Left ventricle myocardium inferior (tissue), 1 donor: ENCODE measurements at regions not wholly inside any gene's neighbourhood (a gene's known extent, or its start where the extent isn't known, plus 50 kb on each side); places are given as distances from the start of the nearest gene placed in this dataset.
"Not testable (repeated sequence)": the region's sequence is repeated elsewhere in the genome, so short reads cannot be mapped to it uniquely, and the experiment has no call there.

Experiments used
- DNase-seq: peaks from one replicate; pipeline ENCODE4 v3.0.0-alpha.2; 2020
- H3K27ac ChIP-seq: fragments of 200-600 bp; replicated peaks from 2 replicates; pipeline ENCODE4 v1.8.0; 2021
- H3K27me3 ChIP-seq: fragments of 200-600 bp; 2 replicates; pipeline ENCODE4 v1.8.0; 2021; ENCODE audit warnings: low read depth
- H3K36me3 ChIP-seq: fragments of 200-600 bp; 2 replicates; pipeline ENCODE4 v1.8.0; 2021
- H3K4me1 ChIP-seq: fragments of 200-600 bp; 2 replicates; pipeline ENCODE4 v1.8.0; 2021
- H3K4me3 ChIP-seq: fragments of 200-600 bp; 2 replicates; pipeline ENCODE4 v1.8.0; 2021; ENCODE audit warnings: mild to moderate bottlenecking, moderate library complexity
- H3K9me3 ChIP-seq: fragments of 200-600 bp; replicated peaks from 2 replicates; pipeline ENCODE4 v1.8.0; 2021
- intact Hi-C: fragments of 100-400 bp; cut with micrococcal nuclease; formaldehyde crosslinking; loops from one replicate; pipeline ENCODE4 v1.11.0; 2022
- TF ChIP-seq, protein P1 (sequence below): fragments of 200-600 bp; IDR thresholded peaks from 2 replicates; pipeline ENCODE4 v1.8.0; 2021; ENCODE audit warnings: antibody characterized with exemption, mild to moderate bottlenecking, borderline replicate concordance
- donor health status: DM: no; HTN: yes; CAD: no; lungs with severe emphysema.

DNA sequence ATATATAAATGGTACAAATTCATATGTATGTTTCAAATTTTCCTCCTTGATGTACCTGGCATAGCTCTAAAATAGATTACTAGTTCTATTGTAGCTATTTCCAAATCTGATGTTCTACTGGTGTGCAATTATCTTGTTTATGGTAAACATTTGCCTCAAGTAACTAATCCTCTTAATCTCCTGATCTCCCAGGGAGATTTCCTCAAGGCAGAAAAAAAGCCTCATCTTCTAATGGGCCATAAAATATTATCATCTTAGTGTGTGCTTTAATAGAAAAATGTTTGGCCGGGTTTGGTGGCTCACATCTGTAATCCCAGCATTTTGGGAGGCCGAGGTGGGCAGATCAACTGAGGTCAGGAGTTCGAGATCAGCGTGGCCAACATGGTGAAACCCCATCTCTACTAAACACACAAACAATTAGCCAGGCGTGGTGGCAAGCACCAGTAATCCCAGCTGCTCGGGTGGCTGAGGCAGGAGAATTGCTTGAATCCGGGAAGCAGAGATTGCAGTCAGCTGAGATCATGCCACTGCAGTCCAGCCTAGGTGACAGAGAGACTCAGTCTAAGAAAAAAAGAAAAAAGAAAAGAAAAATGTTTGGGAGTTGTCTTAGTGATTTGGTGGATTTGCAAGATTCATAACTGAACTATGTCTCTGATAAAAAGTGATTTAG lies 498.9 kb upstream of the SLITRK5 start:
- intact Hi-C loops: no loop called here
- DNase-seq: no peak
- H3K4me3 ChIP-seq: no peak overlapping the region

GRCh38 chr13:87185138-87185537 lies 486.0 kb upstream of the SLITRK5 start:
- H3K4me1 ChIP-seq, H3K27ac ChIP-seq, intact Hi-C loops, H3K4me3 ChIP-seq, DNase-seq, H3K36me3 ChIP-seq, H3K27me3 ChIP-seq, H3K9me3 ChIP-seq: not testable (repeated sequence)

More for the DNA sequence above, 498.9 kb upstream of the SLITRK5 start:
- H3K36me3 ChIP-seq: no peaks in the 10 kb centered on the region
- H3K27ac ChIP-seq: no peak overlapping the region
- H3K9me3 ChIP-seq: peaks cover 2% of the 10 kb centered on the region
- no peaks in the 10 kb centered on the region for H3K4me1 ChIP-seq
- TF ChIP-seq, protein P1, sequence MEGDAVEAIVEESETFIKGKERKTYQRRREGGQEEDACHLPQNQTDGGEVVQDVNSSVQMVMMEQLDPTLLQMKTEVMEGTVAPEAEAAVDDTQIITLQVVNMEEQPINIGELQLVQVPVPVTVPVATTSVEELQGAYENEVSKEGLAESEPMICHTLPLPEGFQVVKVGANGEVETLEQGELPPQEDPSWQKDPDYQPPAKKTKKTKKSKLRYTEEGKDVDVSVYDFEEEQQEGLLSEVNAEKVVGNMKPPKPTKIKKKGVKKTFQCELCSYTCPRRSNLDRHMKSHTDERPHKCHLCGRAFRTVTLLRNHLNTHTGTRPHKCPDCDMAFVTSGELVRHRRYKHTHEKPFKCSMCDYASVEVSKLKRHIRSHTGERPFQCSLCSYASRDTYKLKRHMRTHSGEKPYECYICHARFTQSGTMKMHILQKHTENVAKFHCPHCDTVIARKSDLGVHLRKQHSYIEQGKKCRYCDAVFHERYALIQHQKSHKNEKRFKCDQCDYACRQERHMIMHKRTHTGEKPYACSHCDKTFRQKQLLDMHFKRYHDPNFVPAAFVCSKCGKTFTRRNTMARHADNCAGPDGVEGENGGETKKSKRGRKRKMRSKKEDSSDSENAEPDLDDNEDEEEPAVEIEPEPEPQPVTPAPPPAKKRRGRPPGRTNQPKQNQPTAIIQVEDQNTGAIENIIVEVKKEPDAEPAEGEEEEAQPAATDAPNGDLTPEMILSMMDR: no peak
- no peaks in the 10 kb centered on the region for H3K27me3 ChIP-seq

DNA sequence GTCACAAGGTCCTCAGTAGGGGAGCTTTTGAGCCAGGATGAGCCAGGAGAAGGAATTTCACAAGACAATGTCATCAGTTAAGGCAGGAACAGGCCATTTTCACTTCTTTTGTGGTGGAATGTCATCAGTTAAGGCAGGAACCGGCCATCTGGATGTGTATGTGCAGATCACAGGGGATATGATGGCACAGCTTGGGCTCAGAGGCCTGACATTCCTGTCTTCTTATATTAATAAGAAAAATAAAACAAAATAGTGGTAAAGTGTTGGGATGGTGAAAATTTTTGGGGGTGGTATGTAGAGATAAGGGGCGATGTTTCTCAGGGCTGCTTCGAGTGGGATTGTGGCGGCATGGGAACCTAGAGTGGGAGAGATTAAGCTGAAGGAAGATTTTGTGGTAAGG lies 484.5 kb upstream of the SLITRK5 start:
- H3K9me3 ChIP-seq, H3K4me3 ChIP-seq, H3K27me3 ChIP-seq, H3K4me1 ChIP-seq, H3K27ac ChIP-seq, H3K36me3 ChIP-seq, intact Hi-C loops, DNase-seq: not testable (repeated sequence)

DNA sequence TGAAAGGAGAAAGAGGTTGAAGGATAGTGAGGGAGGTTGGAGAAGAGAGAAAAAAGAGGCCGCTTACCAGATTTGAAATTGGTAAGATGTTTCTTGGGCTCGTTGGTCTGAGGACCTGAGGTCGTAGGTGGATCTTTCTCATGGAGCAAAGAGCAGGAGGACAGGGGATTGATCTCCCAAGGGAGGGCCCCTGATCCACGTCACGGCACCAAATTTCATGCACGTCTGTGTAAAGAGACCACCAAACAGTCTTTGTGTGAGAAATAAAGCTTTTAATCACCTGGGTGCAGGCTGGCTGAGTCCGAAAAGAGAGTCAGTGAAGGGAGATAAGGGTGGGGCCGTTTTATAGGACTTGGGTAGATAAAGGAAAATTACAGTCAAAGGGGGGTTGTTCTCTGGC lies 479.7 kb upstream of the SLITRK5 start:
- H3K4me1 ChIP-seq, H3K36me3 ChIP-seq, H3K27me3 ChIP-seq, DNase-seq, H3K4me3 ChIP-seq, H3K9me3 ChIP-seq, H3K27ac ChIP-seq, intact Hi-C loops: not testable (repeated sequence)

DNA sequence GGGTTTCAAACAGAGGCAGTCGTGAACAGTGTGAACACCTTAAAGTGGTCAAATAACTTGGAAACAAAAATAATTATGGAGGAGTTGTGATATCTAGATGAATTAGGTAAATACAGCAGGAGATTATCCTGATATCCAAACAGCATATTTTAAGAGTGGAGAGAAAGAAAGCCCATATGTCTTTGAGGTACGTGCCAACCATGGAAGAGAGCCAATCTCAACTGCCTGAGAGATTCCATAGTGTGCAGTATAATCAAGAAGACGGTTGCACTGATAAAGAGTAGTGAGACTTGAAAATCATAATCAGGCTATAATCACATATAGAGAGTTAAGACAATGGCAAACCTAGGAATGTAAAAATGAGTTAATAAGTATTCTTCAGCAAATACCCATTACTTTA lies 472.8 kb upstream of the SLITRK5 start:
- no peaks in the 10 kb centered on the region for H3K9me3 ChIP-seq
- no peaks in the 10 kb centered on the region for H3K27me3 ChIP-seq
- TF ChIP-seq, protein P1: no peak
- DNase-seq: no peak
- no peaks in the 10 kb centered on the region for H3K36me3 ChIP-seq
- H3K27ac ChIP-seq: no peak overlapping the region
- intact Hi-C loops: no loop called here
- H3K4me3 ChIP-seq: no peak overlapping the region
- no peaks in the 10 kb centered on the region for H3K4me1 ChIP-seq

DNA sequence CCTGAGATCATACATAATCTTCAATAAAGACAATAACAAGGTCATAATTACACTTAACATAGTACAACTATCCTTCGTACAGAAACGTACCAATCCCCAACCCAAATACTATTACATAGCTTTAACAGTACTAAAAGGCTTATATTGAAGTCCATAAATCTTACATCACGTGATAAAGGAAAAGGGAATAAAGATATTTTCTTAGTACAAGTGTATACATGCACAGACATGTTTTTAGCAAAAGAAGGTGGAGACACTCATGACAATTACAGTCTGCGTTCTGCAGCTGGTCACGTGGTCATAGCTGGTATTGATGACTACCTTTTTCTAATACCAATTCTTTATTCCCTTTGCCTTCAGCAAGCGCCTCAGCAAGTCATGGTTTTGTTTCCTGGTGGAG lies 464.5 kb upstream of the SLITRK5 start:
- H3K27me3 ChIP-seq: no peaks in the 10 kb centered on the region
- no peaks in the 10 kb centered on the region for H3K4me1 ChIP-seq
- H3K4me3 ChIP-seq: no peak overlapping the region
- no peaks in the 10 kb centered on the region for H3K36me3 ChIP-seq
- intact Hi-C loops: no loop called here
- DNase-seq: no peak
- TF ChIP-seq, protein P1: no peak
- no peak overlapping the region for H3K27ac ChIP-seq
- H3K9me3 ChIP-seq: no peaks in the 10 kb centered on the region

DNA sequence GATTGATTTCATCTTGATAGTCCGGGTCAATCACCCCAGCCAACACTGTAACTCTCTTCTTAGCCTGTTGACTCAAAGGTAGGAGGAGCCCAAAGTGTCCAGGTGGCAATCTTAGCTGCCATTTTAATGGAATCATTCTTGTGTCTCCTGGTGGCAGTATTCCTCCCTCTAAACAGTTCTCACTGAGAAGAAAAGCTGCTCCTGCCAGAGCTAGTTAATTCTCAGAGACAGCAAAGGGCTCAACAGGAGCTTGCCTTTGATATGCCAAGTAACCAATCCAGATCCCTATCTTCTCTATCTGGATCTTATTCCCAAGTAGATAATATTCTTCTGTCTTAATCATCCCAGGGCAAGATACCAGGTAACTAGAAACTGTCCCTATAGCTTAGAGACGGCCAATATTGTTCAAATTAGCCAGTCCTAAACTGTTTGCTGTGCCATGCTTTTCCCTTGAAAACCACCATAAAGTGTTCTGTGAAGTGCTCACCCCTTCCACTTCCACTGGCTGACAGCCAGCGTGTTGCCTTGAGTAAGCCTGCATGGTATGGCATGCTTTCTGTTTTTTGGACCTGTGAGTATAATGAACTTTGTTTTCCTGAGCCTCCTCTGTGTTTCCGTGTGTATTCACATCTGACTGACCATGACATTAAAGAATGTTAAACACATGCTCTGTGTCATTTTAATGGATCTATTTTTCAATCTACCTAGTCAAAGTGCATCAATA lies 463.7 kb upstream of the SLITRK5 start:
- no peaks in the 10 kb centered on the region for H3K4me1 ChIP-seq
- H3K27ac ChIP-seq: no peak overlapping the region
- DNase-seq: no peak
- TF ChIP-seq, protein P1: no peak
- no peaks in the 10 kb centered on the region for H3K27me3 ChIP-seq
- H3K36me3 ChIP-seq: no peaks in the 10 kb centered on the region
- H3K9me3 ChIP-seq: no peaks in the 10 kb centered on the region
- intact Hi-C loops: no loop called here
- no peak overlapping the region for H3K4me3 ChIP-seq
